WTC11 (cell line): ENCODE measurements at regions not wholly inside any gene's neighbourhood (a gene's known extent, or its start where the extent isn't known, plus 50 kb on each side); places are given as distances from the start of the nearest gene placed in this dataset.

Source experiments
- CTCF ChIP-seq: fragments of 200-600 bp; IDR thresholded peaks from 2 replicates; pipeline ENCODE4 v1.8.0; 2022; ENCODE audit warnings: antibody characterized with exemption
- ELF4 ChIP-seq: sonication (generic); formaldehyde crosslinking; IDR thresholded peaks from 2 replicates; pipeline ENCODE4 v1.8.1; 2022; ENCODE audit warnings: low read depth, mild to moderate bottlenecking, moderate library complexity, missing genetic modification reagents
- IRF2 ChIP-seq: sonication (generic); formaldehyde crosslinking; IDR thresholded peaks from 2 replicates; pipeline ENCODE4 v1.8.0; 2022; ENCODE audit warnings: low read depth, missing genetic modification reagents, borderline replicate concordance
- NFYB ChIP-seq: sonication (generic); formaldehyde crosslinking; conservative IDR thresholded peaks from 2 replicates; pipeline ENCODE4 v1.8.0; 2022; ENCODE audit warnings: low read depth, missing genetic modification reagents
- TEAD1 ChIP-seq: sonication (generic); formaldehyde crosslinking; IDR thresholded peaks from 2 replicates; pipeline ENCODE4 v1.8.0; 2022; ENCODE audit warnings: mild to moderate bottlenecking, missing genetic modification reagents
- TEAD4 ChIP-seq: sonication (generic); formaldehyde crosslinking; IDR thresholded peaks from 2 replicates; pipeline ENCODE4 v1.8.0; 2022; ENCODE audit warnings: mild to moderate bottlenecking, missing genetic modification reagents
- TP53 ChIP-seq: sonication (generic); formaldehyde crosslinking; IDR thresholded peaks from 2 replicates; pipeline ENCODE4 v1.8.1; 2023; ENCODE audit warnings: mild to moderate bottlenecking, missing genetic modification reagents
- ZNF232 ChIP-seq: sonication (generic); formaldehyde crosslinking; IDR thresholded peaks from 2 replicates; pipeline ENCODE4 v1.8.0; 2022; ENCODE audit warnings: mild to moderate bottlenecking, missing genetic modification reagents
- ZNF512 ChIP-seq: sonication (generic); formaldehyde crosslinking; IDR thresholded peaks from 2 replicates; pipeline ENCODE4 v1.8.1; 2022; ENCODE audit warnings: missing genetic modification reagents, borderline replicate concordance
- TF ChIP-seq, protein P1 (sequence below): sonication (generic); formaldehyde crosslinking; IDR thresholded peaks from 2 replicates; pipeline ENCODE4 v1.8.1; 2022; ENCODE audit warnings: low read depth, missing genetic modification reagents, borderline replicate concordance

- TF ChIP-seq IRF2 (CRISPR knock-in tag) = no peak
- TF ChIP-seq, protein P1, sequence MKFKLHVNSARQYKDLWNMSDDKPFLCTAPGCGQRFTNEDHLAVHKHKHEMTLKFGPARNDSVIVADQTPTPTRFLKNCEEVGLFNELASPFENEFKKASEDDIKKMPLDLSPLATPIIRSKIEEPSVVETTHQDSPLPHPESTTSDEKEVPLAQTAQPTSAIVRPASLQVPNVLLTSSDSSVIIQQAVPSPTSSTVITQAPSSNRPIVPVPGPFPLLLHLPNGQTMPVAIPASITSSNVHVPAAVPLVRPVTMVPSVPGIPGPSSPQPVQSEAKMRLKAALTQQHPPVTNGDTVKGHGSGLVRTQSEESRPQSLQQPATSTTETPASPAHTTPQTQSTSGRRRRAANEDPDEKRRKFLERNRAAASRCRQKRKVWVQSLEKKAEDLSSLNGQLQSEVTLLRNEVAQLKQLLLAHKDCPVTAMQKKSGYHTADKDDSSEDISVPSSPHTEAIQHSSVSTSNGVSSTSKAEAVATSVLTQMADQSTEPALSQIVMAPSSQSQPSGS (CRISPR knock-in tag) = no peak
- no peak for TF ChIP-seq ZNF512 (CRISPR knock-in tag)
- no peak for TF ChIP-seq NFYB (CRISPR knock-in tag)
- no peak for TF ChIP-seq TEAD1 (CRISPR knock-in tag)
- TF ChIP-seq ZNF232 = no peak
- no peak for TF ChIP-seq CTCF
- no peak for TF ChIP-seq TP53 (CRISPR knock-in tag)
- TF ChIP-seq ELF4 = no peak
- no peak for TF ChIP-seq TEAD4
Measured at GRCh38 chr20:24389686-24390085, 79.7 kb upstream of the SYNDIG1 start.
